GM08714 (cell line): ENCODE measurements at regions not wholly inside any gene's neighbourhood (a gene's known extent, or its start where the extent isn't known, plus 50 kb on each side); places are given as distances from the start of the nearest gene placed in this dataset.

Experiments used
- H3K4me3 ChIP-seq: fragments of 200-500 bp; sonication (Bioruptor generic); 2 replicates; pipeline ENCODE4 v1.5.1; 2014; ENCODE audit warnings: mild to moderate bottlenecking, low read length, inconsistent platforms
- ZNF274 ChIP-seq: IDR thresholded peaks from 2 replicates; pipeline ENCODE4 v1.6.1; 2012; ENCODE audit warnings: mild to moderate bottlenecking, low read depth, low read length

DNA sequence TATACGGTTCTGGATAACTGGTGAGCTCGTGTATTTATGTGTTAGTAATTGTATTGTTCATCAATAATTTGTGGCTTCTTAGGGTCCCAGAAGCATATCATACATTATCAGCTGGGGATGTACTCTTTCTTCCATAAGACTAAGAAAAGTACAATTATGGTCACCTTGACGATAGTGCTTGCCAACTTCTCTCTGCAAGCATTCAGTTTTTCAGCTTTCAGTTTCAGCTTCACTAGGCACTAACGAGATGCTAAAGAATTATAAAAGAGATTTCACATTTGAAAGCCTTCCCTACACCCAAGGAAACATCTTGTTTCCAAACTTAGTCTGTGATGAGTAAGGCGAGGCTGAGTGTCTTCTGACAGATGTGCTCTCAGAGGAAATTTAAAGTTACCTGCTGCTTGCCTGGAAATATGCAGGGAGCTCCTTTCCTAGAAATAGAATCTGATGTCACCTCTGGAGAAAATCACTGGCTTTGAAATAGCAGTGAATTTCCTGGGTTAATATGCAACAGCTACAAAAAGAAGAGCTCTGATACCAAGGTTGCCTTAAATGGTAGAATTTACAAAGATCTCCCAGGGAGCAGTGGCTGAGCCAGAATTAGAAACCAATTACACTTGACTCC lies 1419.9 kb upstream of the TMEM132C start:
- H3K4me3 ChIP-seq = no peak overlapping the region
- TF ChIP-seq ZNF274 = no peak

DNA sequence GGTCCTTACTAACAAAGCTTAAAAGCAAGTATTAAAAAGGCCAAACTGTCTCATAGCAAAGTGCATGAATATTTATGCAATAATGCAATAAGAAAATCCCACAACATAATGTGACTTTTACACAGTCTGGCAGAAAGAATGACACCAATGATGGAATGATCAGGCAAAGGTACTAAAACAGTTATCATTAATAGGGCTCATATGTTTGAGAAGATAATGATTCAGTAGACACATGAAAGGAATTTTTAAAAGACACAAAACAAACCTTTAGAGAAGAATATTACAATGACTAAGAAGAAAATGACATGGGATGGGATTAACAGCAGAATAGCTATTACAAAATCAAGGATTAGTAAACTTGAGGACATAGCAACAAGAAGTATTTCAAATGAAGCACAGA lies 1411.2 kb upstream of the TMEM132C start:
- TF ChIP-seq ZNF274 = no peak
- no peak overlapping the region for H3K4me3 ChIP-seq

- no peak for TF ChIP-seq ZNF274
- no peak overlapping the region for H3K4me3 ChIP-seq
These were observed 1410.0 kb upstream of the TMEM132C start for GRCh38 chr12:126856958-126857357.

GRCh38 chr12:126858560-126858959 lies 1408.4 kb upstream of the TMEM132C start:
- H3K4me3 ChIP-seq = no peak overlapping the region
- TF ChIP-seq ZNF274 = no peak

DNA sequence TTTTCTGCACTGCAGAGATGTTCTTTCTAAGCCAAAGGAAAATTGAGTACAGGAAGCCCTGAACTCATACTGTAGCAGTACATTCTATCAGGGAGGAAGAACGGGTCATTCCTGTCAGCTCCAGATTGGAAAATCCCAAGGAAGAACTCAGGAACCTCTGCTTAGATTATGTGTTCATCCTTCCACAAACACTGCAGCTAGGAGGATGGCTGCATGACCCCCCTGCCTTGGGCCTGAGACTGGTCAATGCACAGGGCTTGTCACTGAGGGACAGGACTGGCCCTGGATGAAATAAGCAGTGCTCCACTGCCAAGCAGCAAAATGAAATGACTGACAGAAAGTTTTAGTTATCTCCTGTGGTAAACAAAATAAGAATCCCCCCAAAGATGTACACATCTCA lies 1406.8 kb upstream of the TMEM132C start:
- H3K4me3 ChIP-seq = no peak overlapping the region
- TF ChIP-seq ZNF274 = no peak

GRCh38 chr12:126862500-126862899 lies 1404.5 kb upstream of the TMEM132C start:
- H3K4me3 ChIP-seq = no peak overlapping the region
- no peak for TF ChIP-seq ZNF274

DNA sequence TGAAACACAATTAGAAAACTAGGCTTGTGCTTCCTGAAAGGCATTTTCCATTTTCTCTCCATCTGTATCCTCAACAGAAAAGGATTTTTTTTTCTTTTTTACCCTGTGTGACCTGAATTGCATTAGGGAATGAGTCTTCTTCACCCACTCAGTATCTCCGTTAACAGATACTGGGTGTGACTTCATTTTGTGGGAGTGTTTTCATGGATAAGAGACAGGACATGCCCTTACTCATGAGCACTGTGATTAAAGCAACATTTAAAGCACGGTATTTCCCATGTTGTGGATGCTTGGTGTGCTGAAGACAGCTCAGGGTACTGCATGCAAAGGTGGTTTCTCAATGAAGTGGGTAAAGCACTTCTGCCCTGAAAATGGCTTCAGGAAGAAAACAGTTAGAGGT lies 1397.3 kb upstream of the TMEM132C start:
- H3K4me3 ChIP-seq = no peak overlapping the region
- no peak for TF ChIP-seq ZNF274

DNA sequence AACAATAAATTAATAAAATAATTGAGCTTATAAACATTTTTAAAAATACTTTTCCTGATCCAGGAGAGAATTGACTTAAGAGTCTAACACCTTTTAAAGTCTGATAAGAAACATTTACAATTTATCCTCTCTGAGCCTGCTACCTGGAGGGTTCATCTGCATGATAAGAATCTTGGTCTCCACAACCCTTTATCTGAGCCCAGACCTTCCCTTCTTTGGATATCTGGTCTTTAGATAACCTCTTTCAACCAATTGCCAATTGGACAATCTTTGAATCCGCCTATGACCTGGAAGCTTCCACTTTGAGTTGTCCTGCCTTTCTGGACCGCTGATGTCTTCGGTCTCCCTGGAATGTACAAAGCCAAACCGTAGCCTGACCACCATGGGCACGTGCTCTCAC lies 1393.3 kb upstream of the TMEM132C start:
- no peak for TF ChIP-seq ZNF274

GRCh38 chr12:126874427-126875026 lies 1392.4 kb upstream of the TMEM132C start:
- no peak for TF ChIP-seq ZNF274

More for the DNA sequence above, 1393.3 kb upstream of the TMEM132C start:
- H3K4me3 ChIP-seq = no peak overlapping the region

DNA sequence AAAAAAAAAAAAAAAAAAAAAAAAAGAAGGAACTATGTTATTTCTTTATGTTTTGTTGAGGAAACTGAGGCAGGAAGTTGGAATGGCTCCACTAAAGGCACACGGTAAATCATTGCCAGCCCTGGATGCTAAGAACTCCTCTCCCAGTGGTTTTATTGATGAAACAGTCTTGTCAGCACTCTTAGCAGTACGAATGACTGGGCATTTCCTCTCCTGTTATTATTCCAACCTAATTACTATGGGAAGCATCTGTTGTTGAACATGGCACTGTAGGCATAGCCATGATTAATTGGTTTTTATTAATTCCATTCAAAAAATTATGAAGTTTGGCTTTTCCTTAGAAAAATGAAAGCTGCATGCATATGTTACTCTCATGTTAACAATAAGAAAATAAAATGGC lies 1387.1 kb upstream of the TMEM132C start:
- no peak for TF ChIP-seq ZNF274
- H3K4me3 ChIP-seq = no peak overlapping the region

More at GRCh38 chr12:126874427-126875026, 1392.4 kb upstream of the TMEM132C start:
- no peak overlapping the region for H3K4me3 ChIP-seq

- H3K4me3 ChIP-seq = no peak overlapping the region
- TF ChIP-seq ZNF274 = no peak
These were observed 1383.3 kb upstream of the TMEM132C start for GRCh38 chr12:126883697-126884096.

DNA sequence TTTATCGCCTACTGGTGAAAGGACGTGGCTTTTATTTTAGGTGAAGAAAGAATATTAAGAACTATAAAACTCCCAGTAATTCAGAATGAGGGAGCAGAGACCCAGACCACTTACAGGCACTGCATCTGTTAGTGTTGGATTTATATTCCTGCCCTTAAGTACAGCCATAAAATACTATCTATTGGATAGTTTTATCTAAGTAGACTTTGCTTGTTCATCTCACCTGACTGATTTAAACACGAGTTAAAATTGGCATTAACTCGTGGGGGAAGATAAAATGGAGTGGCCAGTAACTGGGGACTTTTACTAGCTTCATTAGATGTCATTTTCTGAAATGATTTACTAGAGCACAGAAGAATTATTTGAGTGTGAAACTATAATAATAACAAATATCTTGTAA lies 1377.5 kb upstream of the TMEM132C start:
- H3K4me3 ChIP-seq = no peak overlapping the region
- no peak for TF ChIP-seq ZNF274

GRCh38 chr12:126890097-126890496 lies 1376.9 kb upstream of the TMEM132C start:
- no peak for TF ChIP-seq ZNF274

DNA sequence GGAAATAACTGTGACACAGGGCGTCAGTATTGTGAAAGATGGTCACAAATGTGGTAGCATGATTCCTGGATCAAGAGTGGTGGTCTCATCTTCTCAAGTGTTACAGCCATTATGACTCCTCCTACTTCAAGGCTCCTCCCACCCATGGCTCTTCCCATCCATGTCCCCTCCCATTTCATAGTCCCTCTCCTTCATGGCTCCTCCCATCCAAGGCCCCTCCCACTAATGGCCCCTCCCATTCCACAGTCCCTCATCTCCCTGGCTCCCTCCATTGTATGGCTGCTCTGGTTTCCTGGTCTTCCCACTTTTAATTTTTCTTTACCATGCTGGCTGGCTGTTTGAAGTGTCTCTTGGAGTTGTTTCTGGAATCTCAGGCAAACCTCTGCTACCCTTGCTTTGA lies 1375.2 kb upstream of the TMEM132C start:
- TF ChIP-seq ZNF274 = no peak
- H3K4me3 ChIP-seq = no peak overlapping the region

More at GRCh38 chr12:126890097-126890496, 1376.9 kb upstream of the TMEM132C start:
- no peak overlapping the region for H3K4me3 ChIP-seq
